Ovary (tissue), 7 donors: ENCODE measurements at regions not wholly inside any gene's neighbourhood (a gene's known extent, or its start where the extent isn't known, plus 50 kb on each side); places are given as distances from the start of the nearest gene placed in this dataset. TPM values are rescaled to one million over a fixed set of nuclear protein-coding genes. Genes with fewer than 3 reads are reported as not detected.

Source experiments
- DNase-seq, 5 donors: peaks; one replicate each; pipeline ENCODE4 v3.0.0-alpha.2; 2019 to 2020
- H3K27ac ChIP-seq, 2 donors: fragments of 200-600 bp; one replicate each; pipeline versions ENCODE4 v1.5.1 to v1.8.0; 2019 to 2022
- H3K27me3 ChIP-seq: fragments of 200-600 bp; one replicate; pipeline ENCODE4 v1.8.0; 2022
- H3K36me3 ChIP-seq: fragments of 200-600 bp; sonication (generic); one replicate; pipeline ENCODE4 v1.5.1; 2019
- H3K4me1 ChIP-seq: one replicate; pipeline ENCODE4 v1.8.1; 2013; ENCODE audit warnings: mild to moderate bottlenecking, moderate library complexity; ENCODE audit not compliant: insufficient read depth
- H3K4me3 ChIP-seq: fragments of 200-600 bp; sonication (generic); one replicate; pipeline ENCODE4 v1.5.1; 2017
- H3K9me3 ChIP-seq, 2 donors: fragments of 200-600 bp in 1 of 2; sonication (generic) in 1 of 2; one replicate each; pipeline versions ENCODE4 v1.5.1 to v1.8.1; 2013 to 2019; ENCODE audit warnings: mild to moderate bottlenecking in 1 of 2, moderate library complexity in 1 of 2
- EP300 ChIP-seq: sonication (generic); formaldehyde crosslinking; IDR thresholded peaks from one replicate; pipeline ENCODE4 v1.6.1; 2017; ENCODE audit warnings: antibody characterized with exemption
- POLR2A ChIP-seq: fragments of 450-650 bp; IDR thresholded peaks from one replicate; pipeline ENCODE4 v1.6.1; 2017; ENCODE audit warnings: antibody characterized with exemption, mild to moderate bottlenecking, moderate library complexity
- WGBS, 3 donors: extraction: QIAGEN DNeasy Blood & Tissue Kit in 1 of 3; methylation state at CpG; one replicate each; pipeline versions ENCODE4 v1.1.5 to v1.1.7; 2013 to 2017; 5-methylcytosine and 5-hydroxymethylcytosine counted together
- intact Hi-C, 4 donors: fragments of 100-400 bp; cut with DNase I; formaldehyde crosslinking; loops; one replicate each; pipeline versions ENCODE4 v1.11.0 to v1.15.1; 2022 to 2023
- small RNA-seq: library from RNA; depleted of rRNA; stranded (forward); fragments of <200 nt; gene quantifications from one replicate; pipeline ENCODE3, GENCODE V24; 2016
- TF ChIP-seq, protein P1 (sequence below), 3 donors: fragments of 450-650 bp in 2 of 3; fragments of 200-600 bp in 1 of 3; IDR thresholded peaks; one replicate each; pipeline versions ENCODE4 v1.5.1 to v1.8.0; 2016 to 2022; ENCODE audit warnings: antibody characterized with exemption in 3 of 3, mild to moderate bottlenecking in 1 of 3
- donor health status: DM: no; HTN: no; CAD: no; lungs with moderate emphysema.
- donor health status: DM: no; HTN: no; CAD: no.
- donor health status: Bipolar disorder and iron deficiency.
- donor health status: DM: no; HTN: no; CAD: no.
- donor health status: DM: yes; HTN: yes; CAD: no.

DNA sequence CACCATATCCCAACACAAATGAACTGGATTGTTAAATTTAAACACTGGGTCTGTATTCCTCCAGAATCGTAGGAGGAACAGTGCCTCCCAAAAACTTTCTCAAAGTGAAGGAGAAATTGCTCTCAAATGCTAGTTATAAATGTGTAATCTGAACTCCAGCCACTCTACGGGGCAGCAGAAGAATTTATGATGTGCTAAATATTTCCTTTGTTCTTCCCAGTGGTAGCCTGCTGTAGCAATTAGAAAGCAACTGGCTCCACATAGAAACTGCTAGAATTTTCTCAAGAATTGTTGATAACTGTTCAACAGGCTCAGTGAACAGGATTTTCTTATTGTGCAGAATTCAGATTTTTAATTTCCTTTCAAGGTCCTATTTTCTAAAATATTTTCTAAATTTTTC lies 49.8 kb upstream of the EYA4 start:
- H3K36me3 ChIP-seq = no peaks in the 10 kb centered on the region
- DNase-seq = no peak
- no peak overlapping the region for H3K27ac ChIP-seq
- H3K4me3 ChIP-seq = no peak overlapping the region
- 12 to 17% (median 13%) methylated on average over 2 of the region's 2 CpGs for WGBS, 3 donors
- intact Hi-C loops = no loop called here
- H3K9me3 ChIP-seq = no peaks in the 10 kb centered on the region
- no peaks in the 10 kb centered on the region for H3K27me3 ChIP-seq
- no peaks in the 10 kb centered on the region for H3K4me1 ChIP-seq
- TF ChIP-seq POLR2A = no peak
- TF ChIP-seq, protein P1, sequence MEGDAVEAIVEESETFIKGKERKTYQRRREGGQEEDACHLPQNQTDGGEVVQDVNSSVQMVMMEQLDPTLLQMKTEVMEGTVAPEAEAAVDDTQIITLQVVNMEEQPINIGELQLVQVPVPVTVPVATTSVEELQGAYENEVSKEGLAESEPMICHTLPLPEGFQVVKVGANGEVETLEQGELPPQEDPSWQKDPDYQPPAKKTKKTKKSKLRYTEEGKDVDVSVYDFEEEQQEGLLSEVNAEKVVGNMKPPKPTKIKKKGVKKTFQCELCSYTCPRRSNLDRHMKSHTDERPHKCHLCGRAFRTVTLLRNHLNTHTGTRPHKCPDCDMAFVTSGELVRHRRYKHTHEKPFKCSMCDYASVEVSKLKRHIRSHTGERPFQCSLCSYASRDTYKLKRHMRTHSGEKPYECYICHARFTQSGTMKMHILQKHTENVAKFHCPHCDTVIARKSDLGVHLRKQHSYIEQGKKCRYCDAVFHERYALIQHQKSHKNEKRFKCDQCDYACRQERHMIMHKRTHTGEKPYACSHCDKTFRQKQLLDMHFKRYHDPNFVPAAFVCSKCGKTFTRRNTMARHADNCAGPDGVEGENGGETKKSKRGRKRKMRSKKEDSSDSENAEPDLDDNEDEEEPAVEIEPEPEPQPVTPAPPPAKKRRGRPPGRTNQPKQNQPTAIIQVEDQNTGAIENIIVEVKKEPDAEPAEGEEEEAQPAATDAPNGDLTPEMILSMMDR (IDR thresholded peaks at IDR 0.05) = no peak
- TF ChIP-seq EP300 = no peak

Small RNA genes in the stretch of these regions (small RNA-seq; reads per million reads assigned to genes)
- gene MTCYBP4 = not detected
